GM18499 (cell line): ENCODE measurements at regions not wholly inside any gene's neighbourhood (a gene's known extent, or its start where the extent isn't known, plus 50 kb on each side); places are given as distances from the start of the nearest gene placed in this dataset.

Experiments
- ATAC-seq: cut with Tn5 transposase; IDR thresholded peaks from one replicate; pipeline ENCODE4 v1.9.1; 2021; ENCODE audit warnings: moderate number of reproducible peaks; ENCODE audit not compliant: insufficient read depth, unreplicated experiment

- no peak for ATAC-seq
Measured at GRCh38 chr2:83595926-83596325, 863.2 kb downstream of the SUCLG1 start.

DNA sequence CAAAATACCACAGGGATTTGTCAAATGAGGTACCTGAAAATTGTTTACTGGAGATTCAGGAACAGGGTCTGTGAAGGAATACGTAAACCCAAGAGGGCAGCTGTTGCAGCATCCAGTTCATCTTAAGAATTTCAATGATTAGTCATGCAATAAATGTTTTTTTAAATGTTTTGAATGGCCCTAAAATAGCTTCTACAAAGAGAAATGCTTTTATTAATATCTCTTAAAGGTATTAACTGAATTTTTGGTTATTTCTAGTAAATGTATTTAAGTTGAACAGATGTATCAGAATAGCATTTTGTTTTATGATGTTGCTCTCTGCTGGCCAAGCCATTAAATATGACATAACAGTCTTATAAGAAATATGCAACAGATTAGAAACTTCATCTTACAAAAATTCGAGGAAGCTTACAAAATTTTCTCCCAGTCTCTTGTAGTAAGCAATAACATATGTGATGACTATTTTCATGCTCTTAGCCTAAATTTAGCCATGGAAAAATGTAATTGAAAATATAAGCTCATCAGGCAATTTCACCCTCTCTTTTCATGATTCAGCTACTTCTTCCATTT lies 863.9 kb downstream of the SUCLG1 start:
- no peak for ATAC-seq

DNA sequence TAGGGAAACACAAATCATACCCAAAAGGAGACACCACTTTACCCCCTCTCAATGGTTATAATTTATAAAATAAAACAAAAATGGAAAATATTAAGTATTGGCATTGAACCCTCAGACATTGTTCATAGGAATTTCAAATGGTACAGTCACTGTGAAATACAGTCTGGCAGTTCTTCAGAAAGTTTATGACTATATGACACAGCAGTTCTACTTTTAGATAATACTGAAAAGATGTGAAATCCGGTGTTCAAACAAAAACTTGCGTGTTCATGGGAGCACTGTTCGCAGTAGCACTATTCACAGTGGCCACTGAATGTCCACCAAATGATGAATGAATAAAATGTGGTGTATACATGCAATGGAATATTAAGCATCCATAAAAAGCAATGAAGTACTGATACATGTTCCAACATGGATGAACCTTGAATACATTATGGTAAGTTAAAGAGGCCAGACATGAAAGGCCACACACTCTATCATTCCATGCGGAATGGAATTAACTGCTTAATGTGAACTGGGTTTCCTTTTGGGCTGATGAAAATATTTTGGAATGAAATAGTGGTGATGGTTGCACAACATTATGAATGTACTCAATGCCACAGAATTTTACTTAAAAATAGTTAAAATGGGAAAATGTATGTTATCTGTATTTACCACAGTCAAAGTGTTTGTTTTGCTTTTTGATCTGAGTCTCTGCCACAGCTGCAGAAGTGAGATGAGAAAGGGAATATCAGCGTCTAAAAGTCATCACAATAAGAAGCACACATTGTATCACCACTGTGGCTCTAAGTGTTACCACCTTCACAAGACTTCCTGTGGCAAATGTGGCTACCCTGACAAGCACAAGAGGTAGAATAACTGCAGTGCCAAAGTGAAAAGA lies 864.6 kb downstream of the SUCLG1 start:
- no peak for ATAC-seq

DNA sequence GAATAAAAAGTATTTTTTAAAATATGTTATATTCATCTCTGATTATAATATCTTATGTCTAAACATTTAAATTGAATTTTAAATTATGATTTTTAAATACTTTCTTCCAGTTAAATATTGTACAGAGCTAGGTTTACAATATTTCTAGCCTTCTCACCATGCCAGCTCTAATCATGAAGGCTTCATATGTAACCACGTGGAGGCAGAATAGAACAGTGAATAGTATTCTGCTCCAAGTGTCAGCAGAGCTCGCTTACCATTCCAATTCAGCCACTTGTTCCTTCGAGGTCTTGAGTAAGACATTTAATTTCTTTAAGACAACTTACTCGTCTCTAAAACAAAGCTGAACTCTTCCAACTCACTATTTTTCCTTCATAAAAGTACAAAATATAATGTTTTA lies 871.8 kb downstream of the SUCLG1 start:
- ATAC-seq = no peak

- no peak for ATAC-seq
Measured at GRCh38 chr2:83585250-83585649, 873.8 kb downstream of the SUCLG1 start.

DNA sequence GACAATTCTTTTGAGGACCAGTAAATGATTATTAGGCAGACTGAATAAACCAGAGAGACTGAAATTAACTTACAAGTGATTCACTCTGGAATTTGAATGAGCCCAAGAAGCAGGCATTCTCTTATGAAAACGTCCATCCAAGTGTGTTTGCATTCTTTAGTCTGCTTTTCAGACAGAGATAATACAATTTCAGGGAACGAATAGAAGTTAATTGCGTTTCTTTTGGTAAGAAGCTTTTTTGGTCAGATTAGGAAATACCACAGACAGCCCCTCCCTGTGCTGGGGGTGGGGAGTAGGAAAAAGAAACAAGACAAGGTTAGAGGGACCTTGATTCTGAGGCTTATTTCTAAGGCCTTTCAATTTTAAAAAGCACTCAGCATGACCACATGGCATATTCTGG lies 874.4 kb downstream of the SUCLG1 start:
- no peak for ATAC-seq

DNA sequence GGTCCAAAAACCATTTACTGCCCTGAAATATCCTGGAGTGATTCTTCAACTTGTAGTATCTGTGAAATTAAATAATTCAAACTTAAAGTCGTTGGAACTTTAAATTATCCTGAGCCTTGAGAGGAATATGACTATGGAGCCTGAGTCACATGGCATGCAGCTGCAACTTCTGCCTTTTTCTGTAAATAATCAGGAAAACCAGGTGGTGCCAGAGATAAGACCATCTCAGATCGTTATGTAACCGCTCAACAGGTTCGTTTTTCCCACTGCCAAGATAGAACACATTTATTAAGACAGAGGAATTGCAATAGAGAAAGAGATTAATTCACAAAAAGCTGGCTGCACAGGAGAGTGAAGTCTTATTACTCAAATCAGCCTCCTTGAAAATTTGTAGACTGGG lies 876.5 kb downstream of the SUCLG1 start:
- no peak for ATAC-seq

- ATAC-seq = no peak
Measured at GRCh38 chr2:83579507-83579906, 879.6 kb downstream of the SUCLG1 start.

GRCh38 chr2:83578405-83578804 lies 880.7 kb downstream of the SUCLG1 start:
- ATAC-seq = no peak

DNA sequence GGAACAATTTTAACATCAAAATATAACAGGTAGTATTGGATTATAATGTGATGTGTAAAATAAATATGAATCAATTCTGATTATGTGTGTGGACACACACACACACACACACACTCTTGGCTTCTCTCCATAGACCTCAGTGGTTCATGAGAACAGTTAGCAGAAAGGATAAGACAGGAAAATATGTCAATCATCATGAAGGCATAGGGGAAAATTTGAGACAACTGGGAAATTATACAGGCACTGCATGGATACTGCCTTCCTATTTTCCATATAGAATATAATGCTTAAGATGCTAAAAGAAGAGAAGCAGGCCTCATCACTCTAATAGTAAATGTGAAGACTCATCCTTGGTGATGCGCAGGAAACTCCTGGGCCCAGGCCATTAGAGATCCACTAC lies 884.5 kb downstream of the SUCLG1 start:
- ATAC-seq = no peak

DNA sequence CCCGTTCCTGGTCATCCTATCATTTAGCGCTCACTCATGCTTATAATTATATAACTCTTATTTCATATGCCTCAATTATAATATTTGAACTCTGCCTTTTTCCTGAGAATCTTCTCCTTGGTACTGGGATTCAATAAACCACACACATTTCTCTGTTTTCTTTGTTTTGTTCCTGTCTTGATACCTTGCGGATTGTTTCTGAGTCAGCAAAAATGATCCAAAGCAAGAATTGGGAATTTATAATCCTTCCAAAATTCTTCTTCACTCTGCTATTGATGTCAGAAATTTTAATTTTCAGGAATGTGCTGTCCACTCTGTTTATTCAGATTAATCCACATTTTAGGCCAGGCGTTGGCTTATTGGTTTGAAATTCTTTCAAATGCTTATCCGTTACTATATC lies 886.0 kb downstream of the SUCLG1 start:
- ATAC-seq = no peak

DNA sequence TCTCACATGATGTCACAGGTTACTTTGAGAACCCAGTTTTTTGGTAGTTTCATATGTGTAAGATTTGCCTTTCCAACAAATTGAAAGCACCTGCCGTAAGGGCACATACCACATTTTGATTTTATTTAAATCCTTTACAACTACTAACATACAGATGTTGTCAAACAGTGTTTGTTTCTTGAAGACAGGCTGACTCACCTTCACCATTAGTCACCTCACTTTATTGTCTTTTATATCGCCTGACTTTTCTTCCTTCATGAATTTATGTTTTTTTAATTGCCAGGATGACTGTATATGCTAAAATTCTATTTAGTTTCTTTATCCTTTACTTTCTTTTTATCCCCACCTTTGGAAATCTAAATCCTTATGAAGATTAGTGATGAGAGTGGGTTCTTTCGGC lies 886.7 kb downstream of the SUCLG1 start:
- ATAC-seq = no peak

DNA sequence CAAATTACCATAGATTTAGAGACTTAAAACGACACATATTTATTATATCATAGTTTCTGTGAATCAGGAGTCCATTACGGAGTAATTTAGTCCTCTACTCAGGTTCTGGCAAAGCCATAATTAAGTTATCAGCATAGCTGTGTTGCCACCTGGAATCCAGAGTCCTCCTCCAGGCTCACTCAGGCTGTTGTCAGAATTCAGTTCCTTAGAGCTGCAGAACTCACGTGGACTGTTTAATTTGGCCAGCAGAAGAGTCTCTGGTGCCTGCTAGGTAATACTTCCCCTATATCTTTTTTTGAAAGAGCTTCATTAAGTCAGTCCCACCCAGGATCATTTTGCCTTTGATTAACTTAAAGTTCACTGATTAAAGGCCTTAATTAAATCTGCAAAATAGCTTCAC lies 891.5 kb downstream of the SUCLG1 start:
- ATAC-seq = no peak

DNA sequence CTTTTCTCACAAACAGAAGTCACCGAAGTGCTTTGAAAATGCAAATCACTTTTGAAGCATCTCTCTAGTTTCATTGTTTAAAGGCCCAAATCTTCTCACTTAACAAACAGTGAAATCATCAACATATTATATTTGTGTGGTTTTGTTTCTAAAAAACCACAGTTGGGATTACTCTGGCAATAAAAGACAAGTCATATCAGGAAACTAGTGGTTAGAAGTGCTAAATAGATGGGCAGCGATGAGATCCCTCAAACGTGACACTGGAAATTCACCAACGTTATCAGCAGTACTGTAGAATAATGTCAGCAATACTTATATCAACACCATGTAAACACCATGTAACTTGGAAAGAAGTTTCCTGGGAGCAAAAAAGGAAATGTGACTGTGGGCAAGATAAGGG lies 893.5 kb downstream of the SUCLG1 start:
- ATAC-seq = no peak

GRCh38 chr2:83565181-83565580 lies 893.9 kb downstream of the SUCLG1 start:
- ATAC-seq = no peak

- ATAC-seq = no peak
Measured at GRCh38 chr2:83561592-83561991, 897.5 kb downstream of the SUCLG1 start.

DNA sequence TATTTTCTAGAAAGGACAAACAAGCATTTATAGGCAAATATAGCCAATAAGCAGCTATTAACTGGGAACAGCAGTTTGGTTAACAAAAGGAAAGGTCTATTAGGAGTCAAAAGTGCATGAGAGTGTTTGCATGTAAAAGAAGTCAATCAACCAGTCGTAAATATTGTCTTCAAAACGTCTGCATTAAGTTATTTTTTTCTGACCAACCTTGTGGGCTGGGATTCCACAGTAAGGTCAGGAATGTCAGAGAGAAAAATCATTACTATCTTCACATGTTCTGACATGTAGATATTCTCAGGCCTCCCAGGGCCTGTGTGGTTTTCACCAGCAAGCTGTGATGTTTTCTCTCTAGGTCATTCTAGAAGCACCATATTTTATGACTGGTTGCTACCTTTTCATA lies 922.5 kb downstream of the SUCLG1 start:
- no peak for ATAC-seq

- ATAC-seq = no peak
Measured at GRCh38 chr2:83534416-83534815, 924.7 kb downstream of the SUCLG1 start.

- ATAC-seq = no peak
Measured at GRCh38 chr2:83531206-83531826, 927.8 kb downstream of the SUCLG1 start.

- no peak for ATAC-seq
Measured at GRCh38 chr2:83528767-83529166, 930.3 kb downstream of the SUCLG1 start.

DNA sequence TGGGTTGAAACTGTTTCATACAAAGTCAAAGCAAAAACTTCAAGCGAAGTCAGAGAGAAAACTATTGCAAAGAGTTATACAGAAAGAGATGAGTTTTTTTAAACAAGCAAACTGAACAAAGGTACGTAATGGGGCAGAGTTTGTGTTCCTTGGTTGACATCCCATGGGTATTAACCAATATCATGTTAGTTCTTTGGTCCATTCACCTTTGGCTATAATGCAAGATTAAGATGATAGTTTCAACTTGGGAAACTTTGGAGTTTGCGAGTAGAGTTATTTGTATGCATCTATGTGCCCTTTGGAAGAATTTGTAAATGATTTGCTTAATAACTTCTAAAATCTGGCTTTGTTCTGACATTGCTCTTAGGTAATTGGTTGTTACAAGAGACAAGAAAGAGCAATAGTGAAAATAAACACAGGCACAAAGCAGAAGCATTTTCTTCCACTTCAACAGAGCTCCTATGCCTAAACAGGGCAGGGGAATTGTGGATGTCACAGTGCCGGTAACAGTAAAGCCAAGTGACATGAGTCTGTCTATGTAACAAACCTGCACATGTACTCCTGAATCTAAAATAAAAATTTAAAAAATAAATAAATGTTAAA lies 936.1 kb downstream of the SUCLG1 start:
- no peak for ATAC-seq
